UCSD-AML1 (cell line): ENCODE measurements at regions not wholly inside any gene's neighbourhood (a gene's known extent, or its start where the extent isn't known, plus 50 kb on each side); places are given as distances from the start of the nearest gene placed in this dataset.

Source experiments
- DNase-seq: peaks from one replicate; lab custom pipeline; 2025; ENCODE audit not compliant: unreplicated experiment; lab: John Stamatoyannopoulos, UW

- DNase-seq: no peak
Measured at GRCh38 chr2:103464831-103465230, 703.0 kb downstream of the TMEM182 start.

GRCh38 chr2:103469800-103470199 lies 708.0 kb downstream of the TMEM182 start:
- no peak for DNase-seq

GRCh38 chr2:103484906-103485305 lies 723.1 kb downstream of the TMEM182 start:
- DNase-seq: no peak

- DNase-seq: no peak
Measured at GRCh38 chr2:103496850-103497249, 735.0 kb downstream of the TMEM182 start.

GRCh38 chr2:103506812-103507211 lies 745.0 kb downstream of the TMEM182 start:
- no peak for DNase-seq

GRCh38 chr2:103512442-103512841 lies 750.6 kb downstream of the TMEM182 start:
- no peak for DNase-seq

- DNase-seq: no peak
Measured at GRCh38 chr2:103520547-103520946, 758.7 kb downstream of the TMEM182 start.

GRCh38 chr2:103525756-103526155 lies 763.9 kb downstream of the TMEM182 start:
- DNase-seq: no peak

GRCh38 chr2:103526757-103527156 lies 764.9 kb downstream of the TMEM182 start:
- no peak for DNase-seq

GRCh38 chr2:103527278-103527677 lies 765.4 kb downstream of the TMEM182 start:
- no peak for DNase-seq

- DNase-seq: no peak
Measured at GRCh38 chr2:103529798-103530502, 768.1 kb downstream of the TMEM182 start.

GRCh38 chr2:103552775-103553174 lies 790.9 kb downstream of the TMEM182 start:
- no peak for DNase-seq

GRCh38 chr2:103594823-103595222 lies 833.0 kb downstream of the TMEM182 start:
- DNase-seq: no peak

GRCh38 chr2:103605071-103605780 lies 843.4 kb downstream of the TMEM182 start:
- DNase-seq: no peak

GRCh38 chr2:103615611-103616105 lies 853.8 kb downstream of the TMEM182 start:
- DNase-seq: no peak

GRCh38 chr2:103616891-103617290 lies 855.1 kb downstream of the TMEM182 start:
- DNase-seq: no peak

GRCh38 chr2:103618112-103618511 lies 856.3 kb downstream of the TMEM182 start:
- DNase-seq: no peak

GRCh38 chr2:103627301-103627700 lies 865.5 kb downstream of the TMEM182 start:
- no peak for DNase-seq

- DNase-seq: no peak
Measured at GRCh38 chr2:103638978-103639377, 877.1 kb downstream of the TMEM182 start.

GRCh38 chr2:103656558-103656957 lies 894.7 kb downstream of the TMEM182 start:
- no peak for DNase-seq

- no peak for DNase-seq
Measured at GRCh38 chr2:103660519-103660918, 898.7 kb downstream of the TMEM182 start.

- no peak for DNase-seq
Measured at GRCh38 chr2:103660947-103661346, 899.1 kb downstream of the TMEM182 start.
